Left kidney (tissue), 1 donor: ENCODE measurements at regions not wholly inside any gene's neighbourhood (a gene's known extent, or its start where the extent isn't known, plus 50 kb on each side); places are given as distances from the start of the nearest gene placed in this dataset.

Experiments used
- DNase-seq: peaks from one replicate; pipeline ENCODE4 v3.0.0-alpha.2; 2013

- DNase-seq: no peak
These were observed 555.3 kb downstream of the NUF2 start for GRCh38 chr1:163877016-163877415.

GRCh38 chr1:163885510-163885909 lies 563.8 kb downstream of the NUF2 start:
- DNase-seq: no peak

GRCh38 chr1:163896001-163896400 lies 574.2 kb downstream of the NUF2 start:
- DNase-seq: no peak

- no peak for DNase-seq
These were observed 575.8 kb downstream of the NUF2 start for GRCh38 chr1:163897412-163898155.

GRCh38 chr1:163906283-163906682 lies 584.5 kb downstream of the NUF2 start:
- DNase-seq: no peak

GRCh38 chr1:163912170-163912884 lies 590.6 kb downstream of the NUF2 start:
- no peak for DNase-seq

GRCh38 chr1:163914785-163915413 lies 593.1 kb downstream of the NUF2 start:
- DNase-seq: no peak

GRCh38 chr1:163922743-163923201 lies 601.0 kb downstream of the NUF2 start:
- no peak for DNase-seq

- DNase-seq: no peak
These were observed 602.3 kb downstream of the NUF2 start for GRCh38 chr1:163924041-163924440.

- no peak for DNase-seq
These were observed 605.7 kb downstream of the NUF2 start for GRCh38 chr1:163927493-163927892.

GRCh38 chr1:163928069-163928468 lies 606.3 kb downstream of the NUF2 start:
- DNase-seq: no peak

- no peak for DNase-seq
These were observed 606.9 kb downstream of the NUF2 start for GRCh38 chr1:163928651-163929050.

GRCh38 chr1:163932901-163933300 lies 611.1 kb downstream of the NUF2 start:
- DNase-seq: no peak

- DNase-seq: no peak
These were observed 611.7 kb downstream of the NUF2 start for GRCh38 chr1:163933437-163933836.

GRCh38 chr1:163935738-163936374 lies 614.1 kb downstream of the NUF2 start:
- no peak for DNase-seq

GRCh38 chr1:163959622-163960021 lies 599.4 kb upstream of the PBX1 start:
- no peak for DNase-seq

- no peak for DNase-seq
These were observed 588.8 kb upstream of the PBX1 start for GRCh38 chr1:163970151-163970550.

GRCh38 chr1:163970699-163971098 lies 588.3 kb upstream of the PBX1 start:
- no peak for DNase-seq

GRCh38 chr1:163973586-163973985 lies 585.4 kb upstream of the PBX1 start:
- DNase-seq: no peak

- no peak for DNase-seq
These were observed 584.9 kb upstream of the PBX1 start for GRCh38 chr1:163974120-163974519.

- no peak for DNase-seq
These were observed 578.6 kb upstream of the PBX1 start for GRCh38 chr1:163980394-163980793.

- DNase-seq: no peak
These were observed 577.4 kb upstream of the PBX1 start for GRCh38 chr1:163981500-163982030.
